Endothelial cell of umbilical vein (primary cell): ENCODE measurements at regions not wholly inside any gene's neighbourhood (a gene's known extent, or its start where the extent isn't known, plus 50 kb on each side); places are given as distances from the start of the nearest gene placed in this dataset.

Experiments
- EZH2 ChIP-seq: IDR thresholded peaks from 2 replicates; pipeline ENCODE4 v1.6.1; 2012; ENCODE audit warnings: borderline replicate concordance, low read depth, mild to moderate bottlenecking, moderate library complexity, low read length, inconsistent platforms; ENCODE audit not compliant: severe bottlenecking
- GATA2 ChIP-seq: IDR thresholded peaks from 2 replicates; pipeline ENCODE4 v1.7.0; 2011; ENCODE audit warnings: low read depth, mild to moderate bottlenecking, moderate library complexity, mixed read lengths, low read length; ENCODE audit not compliant: insufficient read length, insufficient read depth
- JUN ChIP-seq: IDR thresholded peaks from 2 replicates; pipeline ENCODE4 v1.6.1; 2011; ENCODE audit warnings: borderline replicate concordance, low read depth; ENCODE audit not compliant: insufficient read length, insufficient read depth
- POLR2A ChIP-seq: IDR thresholded peaks from 2 replicates; pipeline ENCODE4 v1.6.1; 2012; ENCODE audit warnings: low read depth, mild to moderate bottlenecking, control low read depth, low read length
- POLR2AphosphoS5 ChIP-seq: IDR thresholded peaks from 2 replicates; pipeline ENCODE4 v1.6.1; 2012; ENCODE audit warnings: low read depth, mild to moderate bottlenecking, control low read depth, low read length, moderate library complexity; ENCODE audit not compliant: insufficient read depth
- TF ChIP-seq, protein P1 (sequence below), 2 donors: IDR thresholded peaks; 1 replicate in 1 of 2; 2 replicates in 1 of 2; pipeline ENCODE4 v1.5.1; 2011; ENCODE audit warnings: low read length in 2 of 2, mild to moderate bottlenecking in 2 of 2, moderate library complexity in 2 of 2, control low read depth in 1 of 2, inconsistent platforms in 1 of 2, low read depth in 1 of 2; ENCODE audit not compliant: insufficient read depth in 1 of 2; ENCODE audit errors: extremely low read depth in 1 of 2
- TF ChIP-seq, protein P2 (sequence below): IDR thresholded peaks from 2 replicates; pipeline ENCODE4 v1.6.1; 2011; ENCODE audit not compliant: insufficient read depth, insufficient read length

DNA sequence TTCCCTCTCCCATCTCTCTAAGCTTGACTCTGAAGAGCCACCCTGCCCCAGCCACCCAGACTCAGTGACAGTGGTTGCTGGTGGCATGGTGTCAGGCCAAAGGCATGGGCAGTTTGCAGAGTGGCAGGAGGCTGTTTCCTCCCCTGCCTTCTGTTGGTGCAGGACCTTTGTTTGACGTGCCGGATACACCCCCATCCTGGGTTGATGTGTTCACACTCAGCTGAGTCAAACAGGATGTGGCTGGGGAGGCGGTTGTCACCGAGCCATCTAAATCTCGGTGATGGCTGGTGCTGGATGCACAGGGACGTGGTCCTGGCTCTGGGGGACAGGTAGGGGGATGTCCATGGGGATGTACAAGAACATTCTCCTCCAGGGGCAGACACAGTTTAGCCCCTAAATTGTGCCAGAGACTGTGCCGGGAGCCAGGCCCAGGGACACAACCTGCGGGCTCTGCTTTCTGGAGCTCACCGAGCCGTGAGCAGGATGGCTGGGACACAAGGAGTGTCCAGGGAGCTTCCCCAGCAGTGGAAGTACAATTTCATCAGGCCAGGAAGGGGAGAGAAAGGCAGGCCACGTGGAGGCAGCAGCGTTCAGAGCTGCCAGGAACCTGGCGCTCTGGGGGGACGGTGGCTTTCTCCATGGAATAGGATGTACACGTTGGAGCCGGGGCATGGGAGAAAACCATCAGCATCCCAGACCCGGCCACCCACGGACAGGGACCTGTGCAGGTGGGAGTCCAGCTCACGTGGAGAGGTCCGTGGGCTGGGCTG, 264.2 kb downstream of the SEC14L1 start:
- no peak for TF ChIP-seq EZH2
- TF ChIP-seq, protein P1, sequence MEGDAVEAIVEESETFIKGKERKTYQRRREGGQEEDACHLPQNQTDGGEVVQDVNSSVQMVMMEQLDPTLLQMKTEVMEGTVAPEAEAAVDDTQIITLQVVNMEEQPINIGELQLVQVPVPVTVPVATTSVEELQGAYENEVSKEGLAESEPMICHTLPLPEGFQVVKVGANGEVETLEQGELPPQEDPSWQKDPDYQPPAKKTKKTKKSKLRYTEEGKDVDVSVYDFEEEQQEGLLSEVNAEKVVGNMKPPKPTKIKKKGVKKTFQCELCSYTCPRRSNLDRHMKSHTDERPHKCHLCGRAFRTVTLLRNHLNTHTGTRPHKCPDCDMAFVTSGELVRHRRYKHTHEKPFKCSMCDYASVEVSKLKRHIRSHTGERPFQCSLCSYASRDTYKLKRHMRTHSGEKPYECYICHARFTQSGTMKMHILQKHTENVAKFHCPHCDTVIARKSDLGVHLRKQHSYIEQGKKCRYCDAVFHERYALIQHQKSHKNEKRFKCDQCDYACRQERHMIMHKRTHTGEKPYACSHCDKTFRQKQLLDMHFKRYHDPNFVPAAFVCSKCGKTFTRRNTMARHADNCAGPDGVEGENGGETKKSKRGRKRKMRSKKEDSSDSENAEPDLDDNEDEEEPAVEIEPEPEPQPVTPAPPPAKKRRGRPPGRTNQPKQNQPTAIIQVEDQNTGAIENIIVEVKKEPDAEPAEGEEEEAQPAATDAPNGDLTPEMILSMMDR (IDR thresholded peaks at IDR 0.05; ENCODE audit: extremely low read depth in 1 of 2, insufficient read depth in 1 of 2, low read depth in 1 of 2, low read length in 2 of 2) = no peak
- TF ChIP-seq, protein P2, sequence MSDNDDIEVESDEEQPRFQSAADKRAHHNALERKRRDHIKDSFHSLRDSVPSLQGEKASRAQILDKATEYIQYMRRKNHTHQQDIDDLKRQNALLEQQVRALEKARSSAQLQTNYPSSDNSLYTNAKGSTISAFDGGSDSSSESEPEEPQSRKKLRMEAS = no peak
- TF ChIP-seq POLR2AphosphoS5 = peak; percentile 84
- TF ChIP-seq POLR2A = no peak
- peak; percentile 52 for TF ChIP-seq GATA2
- TF ChIP-seq JUN = peak; percentile 42
